ENCODE measurements at regions not wholly inside any gene's neighbourhood (a gene's known extent, or its start where the extent isn't known, plus 50 kb on each side); places are given as distances from the start of the nearest gene placed in this dataset.

- H3K9me3 ChIP-seq (ENCODE audit: control insufficient read depth, insufficient read depth, low read depth, low read length), result no peaks in the 10 kb centered on the region
- H3K27ac ChIP-seq (ENCODE audit: extremely low read depth, low read depth, low read length), result no peak overlapping the region
- no peaks in the 10 kb centered on the region for H3K4me1 ChIP-seq (ENCODE audit: control insufficient read depth, insufficient read depth, low read length)
- TF ChIP-seq OVOL3 (tag by site-specific recombination; IDR thresholded peaks at IDR 0.05) (no peak), ZNF701 (tag by site-specific recombination; IDR thresholded peaks at IDR 0.05) (no peak), ZNF558 (tag by site-specific recombination; IDR thresholded peaks at IDR 0.05) (no peak), CTCF (tag by site-specific recombination; IDR thresholded peaks at IDR 0.05) (no peak), KLF10 (tag by site-specific recombination; IDR thresholded peaks at IDR 0.05) (no peak)
- H3K4me3 ChIP-seq (ENCODE audit: low read depth, low read length), result no peak overlapping the region
- CTCF ChIA-PET, result no interaction called here
- H3K36me3 ChIP-seq (ENCODE audit: control insufficient read depth in 2 of 2, insufficient read depth in 1 of 2, low read length in 2 of 2), result no peaks in the 10 kb centered on the region
- POLR2A ChIA-PET, result no interaction called here
Measured at GRCh38 chr11:71302534-71302909, 50.1 kb upstream of the SHANK2 start.
